GM12891 (cell line): ENCODE measurements at regions not wholly inside any gene's neighbourhood (a gene's known extent, or its start where the extent isn't known, plus 50 kb on each side); places are given as distances from the start of the nearest gene placed in this dataset.

Experiments used
- PAX5 ChIP-seq: IDR thresholded peaks from 2 replicates; pipeline ENCODE4 v1.6.1; 2011; ENCODE audit warnings: low read length, moderate library complexity, mild to moderate bottlenecking; ENCODE audit not compliant: insufficient read depth, severe bottlenecking
- POLR2A ChIP-seq: IDR thresholded peaks from 2 replicates; pipeline ENCODE4 v1.6.1; 2011; ENCODE audit warnings: low read depth, low read length, control low read depth
- POLR2AphosphoS5 ChIP-seq: IDR thresholded peaks from 2 replicates; pipeline ENCODE4 v1.6.1; 2011; ENCODE audit warnings: low read depth, low read length, control low read depth
- POU2F2 ChIP-seq: IDR thresholded peaks from 2 replicates; pipeline ENCODE4 v1.6.1; 2011; ENCODE audit warnings: low read depth, mild to moderate bottlenecking, control low read depth, low read length, moderate library complexity
- SPI1 ChIP-seq: IDR thresholded peaks from 2 replicates; pipeline ENCODE4 v1.6.1; 2011; ENCODE audit warnings: low read depth, low read length, control low read depth
- TAF1 ChIP-seq: IDR thresholded peaks from 2 replicates; pipeline ENCODE4 v1.6.1; 2011; ENCODE audit warnings: low read depth, low read length, control low read depth

DNA sequence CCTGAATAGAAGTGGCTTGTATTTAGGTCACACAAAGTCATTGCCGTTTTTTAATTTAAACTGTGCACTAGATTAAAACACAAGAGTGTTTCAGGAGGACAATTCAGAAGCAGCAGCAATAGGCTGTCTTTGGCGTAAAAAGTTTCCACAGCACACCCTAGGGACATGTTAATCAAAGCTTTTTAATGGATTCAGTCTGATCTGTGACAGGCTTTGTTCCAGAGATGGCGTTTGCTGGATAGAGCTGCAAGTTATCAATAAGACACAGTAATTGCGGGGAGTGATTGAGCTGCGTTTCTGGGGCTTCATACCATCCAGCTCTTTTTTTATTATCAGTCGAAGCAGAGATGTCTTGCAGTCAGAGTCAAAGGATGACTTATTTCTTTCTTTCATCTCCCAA, 300.3 kb downstream of the ZNF608 start:
- no peak for TF ChIP-seq TAF1
- no peak for TF ChIP-seq POLR2A
- TF ChIP-seq POLR2AphosphoS5, result no peak
- TF ChIP-seq SPI1, result no peak
- no peak for TF ChIP-seq PAX5
- no peak for TF ChIP-seq POU2F2
